Right kidney (tissue), 1 donor: ENCODE measurements at regions not wholly inside any gene's neighbourhood (a gene's known extent, or its start where the extent isn't known, plus 50 kb on each side); places are given as distances from the start of the nearest gene placed in this dataset.
"Not testable (repeated sequence)": the region's sequence is repeated elsewhere in the genome, so short reads cannot be mapped to it uniquely, and the experiment has no call there.

Experiments
- DNase-seq: peaks from one replicate; pipeline ENCODE4 v3.0.0-alpha.2; 2016

DNA sequence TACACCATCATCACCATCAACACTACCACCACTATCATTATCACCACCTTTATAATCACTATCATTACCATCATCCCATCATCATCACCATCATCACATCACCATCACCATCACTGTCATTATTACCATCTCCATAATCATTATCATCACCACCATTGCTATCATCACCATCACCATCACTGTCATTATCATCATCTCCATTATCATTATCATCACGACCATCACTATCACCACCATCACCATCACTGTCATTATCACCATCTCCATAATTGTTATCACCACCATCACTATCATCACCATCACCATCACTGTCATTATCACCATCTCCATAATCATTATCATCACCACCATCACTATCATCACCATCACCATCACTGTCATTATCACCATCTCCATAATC, 279.6 kb upstream of the HS6ST1 start:
- not testable (repeated sequence) for DNase-seq

- DNase-seq: no peak
Observed at GRCh38 chr2:128598862-128599441, 280.3 kb upstream of the HS6ST1 start.

DNA sequence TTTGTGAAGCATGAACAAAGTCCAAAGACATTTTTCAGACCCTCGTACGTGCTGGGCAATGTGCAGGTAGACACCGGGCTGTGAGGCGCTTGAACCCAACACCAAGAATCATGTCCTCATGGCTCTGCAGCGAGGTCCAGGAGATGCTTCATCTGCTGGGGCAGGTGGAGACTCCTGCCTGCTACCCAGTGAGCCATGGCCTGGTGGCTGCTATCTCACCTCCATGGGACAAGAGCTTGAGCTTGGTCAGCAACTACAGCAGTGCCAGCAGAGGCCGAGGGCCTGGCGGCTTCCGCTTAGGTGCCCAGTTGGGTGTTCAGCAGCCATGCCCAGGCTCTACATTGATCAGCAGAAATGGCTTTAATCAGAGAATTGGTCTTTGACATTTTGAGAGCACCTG, 281.0 kb upstream of the HS6ST1 start:
- no peak for DNase-seq

DNA sequence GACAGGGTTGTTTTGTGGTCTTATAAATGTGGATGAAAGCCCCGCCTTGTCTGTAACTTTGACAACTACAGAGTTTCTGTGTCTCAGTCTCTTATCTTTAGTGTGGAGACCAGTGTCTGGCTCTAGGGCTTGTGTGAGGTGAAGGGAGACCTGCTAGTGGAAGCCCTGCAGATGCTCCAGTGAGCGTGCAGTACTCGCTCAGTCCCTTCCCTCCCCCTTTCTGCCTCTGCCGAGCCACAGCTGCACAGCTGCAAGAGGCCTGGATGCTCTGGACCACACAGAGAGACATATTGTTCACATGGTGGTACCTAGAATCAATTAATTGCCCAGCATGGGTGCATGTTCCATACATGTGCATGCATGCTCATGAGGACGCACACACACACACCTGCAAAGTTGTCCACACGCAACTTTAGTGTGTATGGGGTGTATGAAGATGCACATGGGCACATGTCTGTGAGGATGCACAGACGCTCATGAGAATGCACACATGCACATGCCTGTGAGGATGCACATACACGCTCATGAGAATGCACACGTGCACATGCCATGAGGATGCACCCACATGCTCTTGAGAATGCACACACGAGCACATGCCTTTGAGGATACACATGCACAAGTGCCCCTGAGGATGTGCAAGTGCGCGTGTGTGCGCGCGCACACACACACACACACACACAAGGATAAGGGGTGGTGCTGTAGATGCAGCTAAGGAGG, 282.1 kb upstream of the HS6ST1 start:
- DNase-seq: no peak

DNA sequence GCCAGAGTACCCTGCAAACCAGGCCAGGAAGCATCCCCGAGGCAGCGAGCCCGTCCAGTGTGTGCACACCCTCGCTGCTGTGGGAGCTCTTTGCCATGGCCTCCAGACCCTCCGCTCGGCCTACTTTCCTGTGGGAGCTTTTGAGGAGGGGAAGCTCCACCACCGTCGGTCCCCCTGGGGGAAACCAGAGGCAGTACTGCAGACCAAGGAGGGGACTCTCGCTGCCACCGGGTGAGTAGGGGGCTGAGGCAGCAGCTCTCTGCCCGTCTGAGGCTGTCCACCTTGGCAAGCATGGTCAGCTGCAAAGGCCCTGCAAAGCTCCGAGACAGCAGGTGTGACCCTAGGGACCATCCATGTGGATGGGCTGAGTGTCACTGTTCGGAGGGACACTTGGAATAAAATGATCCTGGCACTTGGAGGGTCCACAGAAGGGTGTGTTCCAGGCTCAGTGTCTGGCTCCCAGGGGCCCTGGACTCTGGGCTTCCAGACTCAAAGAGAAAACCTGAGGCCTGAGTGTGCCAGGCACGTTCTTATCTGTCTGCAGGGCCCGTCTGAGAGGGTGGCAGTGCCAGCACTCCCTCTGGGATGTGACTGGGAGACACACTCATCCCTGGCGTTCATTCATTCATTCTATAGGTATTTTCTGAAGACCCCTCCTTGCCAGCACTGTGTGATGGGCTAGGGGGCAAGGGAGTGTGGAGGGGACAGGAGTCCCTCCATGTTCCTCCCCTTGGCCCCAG, 282.8 kb upstream of the HS6ST1 start:
- no peak for DNase-seq

GRCh38 chr2:128602038-128602698, 283.5 kb upstream of the HS6ST1 start:
- DNase-seq: no peak

GRCh38 chr2:128602699-128603101, 284.0 kb upstream of the HS6ST1 start:
- no peak for DNase-seq

DNA sequence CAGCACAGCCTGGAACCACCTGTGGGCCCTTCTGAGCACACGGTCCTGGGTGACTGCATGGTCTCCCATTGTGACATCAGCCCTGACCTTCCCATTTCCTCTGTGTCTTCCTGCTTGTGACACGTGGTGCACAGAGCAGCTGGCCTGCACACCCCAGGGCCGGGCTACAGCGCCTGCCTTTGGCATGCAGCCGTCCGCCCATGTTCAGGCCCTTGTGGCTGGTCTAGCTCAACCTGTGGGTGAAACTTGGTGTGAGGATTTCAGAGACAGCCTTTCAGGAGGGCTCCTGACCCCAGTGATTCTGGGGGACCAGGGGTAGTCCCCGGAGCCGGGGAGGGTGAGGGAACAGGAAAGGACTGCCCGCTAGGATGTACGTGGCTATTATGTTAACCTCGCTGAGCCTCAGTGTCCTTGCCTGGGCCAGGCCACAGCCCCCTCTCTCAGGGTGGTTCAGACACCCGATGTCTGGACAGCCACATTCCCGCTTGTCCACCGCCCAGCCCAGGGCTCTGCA, 284.8 kb upstream of the HS6ST1 start:
- DNase-seq: no peak

DNA sequence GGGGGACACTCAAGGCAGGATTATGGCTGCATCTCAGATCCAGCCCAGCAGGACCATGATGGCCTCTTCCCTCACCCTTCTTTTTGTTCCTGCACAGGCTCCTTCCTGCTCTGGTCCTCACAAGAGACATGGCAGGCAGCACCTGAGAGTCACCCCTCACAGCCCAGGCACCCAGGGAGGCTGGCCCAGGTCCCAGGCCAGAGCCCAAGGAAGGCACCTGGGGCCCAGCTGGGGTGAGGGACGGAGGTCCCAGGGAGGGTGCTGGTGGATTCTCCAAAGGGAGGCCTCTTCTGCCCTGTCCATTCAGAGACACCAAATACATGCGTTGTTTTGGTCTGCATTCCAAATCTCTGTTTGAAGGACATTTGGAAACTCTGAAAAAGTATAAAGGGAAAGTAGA, 285.4 kb upstream of the HS6ST1 start:
- DNase-seq: no peak

DNA sequence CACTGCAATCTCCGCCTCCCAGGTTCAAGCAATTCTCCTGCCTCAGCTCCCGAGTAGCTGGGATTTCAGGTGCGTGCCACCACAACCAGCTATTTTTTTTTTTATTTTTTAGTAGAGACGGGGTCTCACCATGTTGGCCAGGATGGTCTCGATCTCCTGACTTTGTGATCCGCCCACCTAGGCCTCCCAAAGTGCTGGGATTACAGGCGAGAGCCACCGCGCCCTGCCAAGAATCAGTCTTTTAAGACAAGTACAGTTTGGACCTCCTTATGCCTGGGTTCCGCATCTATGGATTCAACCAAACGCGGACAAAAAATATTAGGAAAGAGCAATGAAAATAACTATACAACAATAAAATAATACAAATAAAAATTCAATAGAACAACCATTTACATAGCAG, 285.9 kb upstream of the HS6ST1 start:
- DNase-seq: not testable (repeated sequence)

DNA sequence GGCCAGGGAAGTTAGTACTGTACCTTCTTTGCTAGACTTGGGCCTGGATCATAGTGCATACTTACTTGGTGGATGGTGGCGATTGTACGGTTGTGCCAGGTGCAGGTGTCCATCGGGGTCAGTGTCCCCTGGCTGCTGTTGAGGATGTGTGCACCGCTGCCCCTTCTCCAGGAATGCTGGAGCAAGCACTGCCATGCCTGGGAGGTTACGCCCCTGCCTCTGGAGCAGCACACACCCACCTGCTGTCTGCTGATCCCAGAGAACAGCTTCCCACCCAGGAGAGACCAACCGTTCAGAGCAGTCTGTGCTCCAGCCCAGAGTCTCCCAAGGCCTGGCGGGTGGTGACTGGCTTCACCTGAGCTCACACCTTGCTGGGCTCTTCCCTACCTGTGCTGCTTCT, 286.8 kb upstream of the HS6ST1 start:
- no peak for DNase-seq

DNA sequence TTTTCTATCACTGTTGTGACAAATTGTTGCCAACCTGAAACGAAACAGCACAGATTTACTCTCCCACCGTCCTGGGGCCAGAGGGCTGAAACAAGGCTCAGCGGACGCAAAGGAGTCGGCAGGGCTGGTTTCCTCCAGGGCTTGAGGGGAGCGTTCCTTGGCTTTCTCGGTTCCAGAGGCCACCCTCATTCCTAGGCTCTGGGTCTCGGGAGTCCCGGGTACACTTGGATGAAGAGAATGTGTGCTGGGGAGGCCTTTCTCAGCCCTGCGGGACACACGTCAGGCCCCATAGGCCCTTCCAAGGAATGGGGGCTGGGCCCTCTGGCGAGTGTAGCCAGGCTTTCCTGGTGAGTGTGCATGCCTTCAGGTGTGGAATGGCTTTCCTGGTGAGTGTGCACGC, 287.3 kb upstream of the HS6ST1 start:
- no peak for DNase-seq

- no peak for DNase-seq
Observed at GRCh38 chr2:128606837-128607236, 288.2 kb upstream of the HS6ST1 start.

DNA sequence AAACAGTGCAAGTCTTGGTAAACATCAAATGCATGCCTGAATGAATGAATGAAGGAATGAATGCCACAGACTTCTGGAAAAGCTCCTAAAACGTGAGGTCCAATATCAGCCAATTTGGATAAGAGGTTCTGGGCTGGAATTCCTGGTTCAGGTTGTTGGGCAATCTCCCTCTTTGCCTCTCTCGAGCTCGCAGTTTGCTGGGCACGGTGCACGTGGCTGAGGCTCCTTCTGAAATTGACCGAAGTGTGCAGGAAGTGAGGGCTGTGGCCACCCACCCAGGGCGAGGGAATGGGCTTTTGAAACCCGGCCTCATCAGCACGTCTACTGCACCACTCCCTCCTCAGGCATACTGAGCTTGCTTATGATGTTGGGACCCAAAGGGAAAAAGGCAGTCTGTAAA, 288.8 kb upstream of the HS6ST1 start:
- DNase-seq: no peak

DNA sequence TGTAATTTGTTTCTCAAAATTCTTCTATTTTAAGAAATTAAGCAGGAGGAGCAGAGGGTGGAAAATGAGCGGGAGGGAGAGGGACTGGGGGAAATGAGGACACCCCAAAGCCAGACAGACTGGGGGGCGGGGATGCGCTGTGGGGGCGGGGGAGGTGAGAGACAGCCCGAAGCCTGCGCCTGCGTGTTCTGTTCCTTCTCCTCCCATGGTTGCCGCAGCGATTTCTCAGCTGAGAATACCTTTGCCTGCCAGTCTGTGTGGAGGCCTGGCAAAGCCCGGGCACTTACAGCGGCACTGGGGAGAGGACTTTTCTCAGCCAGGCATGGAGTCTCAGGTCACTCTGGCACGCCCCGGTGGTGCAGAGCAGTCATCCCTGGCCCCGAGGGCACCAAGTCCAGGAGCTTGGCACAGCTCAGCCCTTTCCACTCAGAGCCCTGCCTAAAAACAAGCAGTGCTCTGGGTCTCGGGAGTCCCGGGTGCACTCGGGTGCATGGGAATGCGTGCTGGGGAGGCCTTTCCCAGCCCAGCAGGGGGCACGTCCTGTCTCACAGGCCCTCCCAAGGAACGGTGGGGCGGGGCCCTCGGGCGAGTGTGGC, 289.3 kb upstream of the HS6ST1 start:
- no peak for DNase-seq

DNA sequence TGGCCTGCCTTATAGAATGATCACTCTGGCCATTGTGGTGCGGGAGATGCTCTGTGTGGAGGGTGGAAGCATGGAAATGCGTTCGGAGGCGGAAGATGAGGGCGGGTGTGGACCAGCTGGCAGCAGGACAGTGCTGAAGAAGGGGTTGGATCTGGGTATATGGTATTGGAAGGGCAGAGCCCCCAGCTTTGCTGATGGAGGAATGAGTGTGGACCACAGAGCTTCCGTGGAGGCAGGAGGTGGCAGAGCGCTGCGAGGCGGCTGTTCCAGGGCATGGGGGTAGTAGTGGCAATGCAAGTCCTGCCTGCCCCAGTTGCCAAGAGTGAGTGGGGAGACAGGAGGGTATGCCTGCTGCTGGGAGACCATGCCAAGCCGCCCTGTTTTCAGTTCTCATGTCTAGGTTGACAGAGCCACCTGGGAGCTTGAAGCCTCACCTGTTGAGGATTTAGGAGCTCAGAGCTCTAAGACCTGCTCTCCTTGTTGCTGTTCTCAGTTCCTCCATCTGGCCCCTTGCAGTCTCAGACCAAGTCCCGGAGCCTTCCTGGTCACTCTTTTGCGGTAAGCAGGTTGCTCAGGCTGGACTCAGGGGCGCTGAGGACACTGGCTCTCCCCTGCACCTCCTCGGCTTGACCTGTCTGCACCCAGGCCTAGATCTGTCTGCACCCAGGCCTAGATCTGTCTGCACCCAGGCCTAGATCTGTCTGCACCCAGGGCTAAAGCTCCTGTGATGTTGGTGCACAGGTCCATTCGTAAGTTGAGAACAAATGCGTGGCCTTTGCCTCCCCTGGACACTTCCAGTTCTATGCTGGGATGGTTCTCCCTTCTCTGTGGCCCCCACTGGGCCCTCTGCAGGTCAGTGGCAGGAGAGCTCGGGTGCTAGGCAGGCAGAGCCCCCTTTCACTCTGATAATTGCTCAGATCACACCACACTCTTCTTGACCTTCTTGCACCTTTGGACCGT, 290.5 kb upstream of the HS6ST1 start:
- DNase-seq: no peak

- DNase-seq: no peak
Observed at GRCh38 chr2:128610496-128610895, 291.8 kb upstream of the HS6ST1 start.

- no peak for DNase-seq
Observed at GRCh38 chr2:128611421-128612320, 293.0 kb upstream of the HS6ST1 start.

DNA sequence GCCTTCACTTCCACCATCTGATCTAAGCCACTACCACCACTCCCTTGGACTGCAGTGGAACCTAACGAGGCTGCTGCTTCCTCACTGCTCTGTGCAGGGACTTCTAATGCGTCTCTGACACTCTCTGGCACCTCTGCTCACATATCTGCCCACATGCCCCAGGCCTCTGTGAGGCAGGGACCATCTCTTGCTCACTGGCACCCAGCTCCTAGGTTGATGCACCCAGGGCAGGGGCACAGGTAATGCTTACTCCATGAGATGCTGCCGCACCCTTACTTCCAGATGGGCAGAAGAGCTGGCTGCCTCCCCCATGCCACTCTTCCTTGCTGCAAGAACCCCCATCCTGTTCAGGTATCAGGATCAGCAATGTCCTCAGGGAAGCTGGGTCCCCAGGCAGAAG, 294.0 kb upstream of the HS6ST1 start:
- no peak for DNase-seq

DNA sequence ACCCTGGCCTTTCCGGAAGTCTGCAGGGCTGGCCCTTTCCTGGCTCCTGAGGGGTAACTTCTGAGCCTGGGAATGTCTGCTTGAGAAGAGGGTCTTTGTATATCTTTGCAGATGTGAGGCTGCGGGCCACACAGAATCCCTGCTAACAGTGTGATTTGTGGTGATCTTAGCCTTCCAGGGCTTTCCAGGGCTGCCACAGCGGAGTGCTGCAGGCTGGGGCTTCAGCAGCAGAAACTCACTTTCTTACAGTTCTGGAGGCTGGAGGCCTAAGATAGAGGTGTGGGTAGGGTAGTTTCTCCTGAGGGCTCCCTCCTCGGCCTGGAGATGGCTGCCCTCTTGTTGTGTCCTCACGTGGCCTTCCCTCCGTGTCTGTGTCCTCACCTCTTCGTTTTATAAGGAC, 294.7 kb upstream of the HS6ST1 start:
- DNase-seq: no peak
